WERI-Rb-1 (cell line): ENCODE measurements at regions not wholly inside any gene's neighbourhood (a gene's known extent, or its start where the extent isn't known, plus 50 kb on each side); places are given as distances from the start of the nearest gene placed in this dataset.

Experiments
- DNase-seq: peaks from one replicate; pipeline ENCODE4 v3.0.0-alpha.2; 2020
- H3K27ac ChIP-seq: fragments of 250-450 bp; sonication (Bioruptor Pico); 2 replicates; pipeline ENCODE4 v1.5.1; 2020; ENCODE audit warnings: mild to moderate bottlenecking, moderate library complexity
- H3K27me3 ChIP-seq: fragments of 250-450 bp; sonication (Bioruptor Pico); 2 replicates; pipeline ENCODE4 v1.5.1; 2021; ENCODE audit warnings: mild to moderate bottlenecking, low read depth, moderate library complexity; ENCODE audit not compliant: insufficient read depth, severe bottlenecking
- H3K36me3 ChIP-seq: fragments of 250-450 bp; sonication (Bioruptor Pico); 2 replicates; pipeline ENCODE4 v1.5.1; 2020; ENCODE audit warnings: mild to moderate bottlenecking, moderate library complexity
- H3K4me3 ChIP-seq: 2 replicates; pipeline ENCODE4 v1.5.1; 2011; ENCODE audit warnings: low read depth, mild to moderate bottlenecking, control low read depth, low read length
- H3K9me3 ChIP-seq: fragments of 250-450 bp; sonication (Bioruptor Pico); 2 replicates; pipeline ENCODE4 v1.5.1; 2021; ENCODE audit warnings: mild to moderate bottlenecking, moderate library complexity; ENCODE audit not compliant: severe bottlenecking
- CTCF ChIP-seq: IDR thresholded peaks from 2 replicates; pipeline ENCODE4 v1.5.1; 2011; ENCODE audit warnings: low read depth, mild to moderate bottlenecking, control low read depth, inconsistent platforms, low read length

GRCh38 chr2:118470297-118470696 is 377.2 kb downstream of the EN1 start:
- DNase-seq = no peak
- TF ChIP-seq CTCF = no peak
- no peak overlapping the region for H3K27ac ChIP-seq
- H3K4me3 ChIP-seq = no peak overlapping the region
- peaks cover 76% of the 10 kb centered on the region for H3K27me3 ChIP-seq
- no peaks in the 10 kb centered on the region for H3K36me3 ChIP-seq
- H3K9me3 ChIP-seq = no peaks in the 10 kb centered on the region

- Histone ChIP-seq H3K36me3 (no peaks in the 10 kb centered on the region), H3K27ac (no peak overlapping the region), H3K9me3 (no peaks in the 10 kb centered on the region), H3K4me3 (no peak overlapping the region), H3K27me3 (peaks cover 81% of the 10 kb centered on the region)
- DNase-seq = no peak
- no peak for TF ChIP-seq CTCF
These were observed 378.3 kb downstream of the EN1 start for GRCh38 chr2:118469103-118469502.

GRCh38 chr2:118464546-118465265 is 376.4 kb downstream of the INSIG2 start:
- no peak for TF ChIP-seq CTCF
- no peak overlapping the region for H3K27ac ChIP-seq
- no peaks in the 10 kb centered on the region for H3K36me3 ChIP-seq

DNA sequence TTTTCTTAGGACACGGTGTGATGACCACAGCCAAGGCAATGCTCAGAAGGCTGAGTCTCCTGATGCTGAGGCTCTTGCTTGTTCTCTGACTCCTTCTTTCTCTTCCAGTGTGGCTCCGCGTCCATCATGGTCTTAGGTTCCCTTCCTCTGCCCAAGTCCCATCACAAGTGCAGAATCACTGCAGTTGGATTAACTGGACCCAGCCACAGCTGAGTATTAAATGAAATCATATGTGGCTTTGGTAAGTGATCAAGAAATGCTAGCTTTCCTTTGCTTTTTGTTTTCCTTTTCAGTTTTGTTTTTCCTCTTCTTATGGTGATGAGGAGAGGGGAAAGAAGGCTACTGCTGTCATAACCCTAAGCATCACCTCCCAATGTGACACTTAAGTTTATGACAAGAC is 375.8 kb downstream of the INSIG2 start:
- Histone ChIP-seq H3K4me3 (no peak overlapping the region), H3K27ac (no peak overlapping the region), H3K9me3 (no peaks in the 10 kb centered on the region), H3K36me3 (no peaks in the 10 kb centered on the region), H3K27me3 (peaks cover 59% of the 10 kb centered on the region)
- no peak for TF ChIP-seq CTCF
- no peak for DNase-seq

More at GRCh38 chr2:118464546-118465265, 376.4 kb downstream of the INSIG2 start:
- DNase-seq = no peak
- Histone ChIP-seq H3K27me3 (peaks cover 61% of the 10 kb centered on the region), H3K4me3 (no peak overlapping the region), H3K9me3 (no peaks in the 10 kb centered on the region)

GRCh38 chr2:118460425-118460824 is 372.2 kb downstream of the INSIG2 start:
- no peak for DNase-seq
- no peaks in the 10 kb centered on the region for H3K9me3 ChIP-seq
- H3K27me3 ChIP-seq = peaks cover 49% of the 10 kb centered on the region
- H3K4me3 ChIP-seq = no peak overlapping the region
- TF ChIP-seq CTCF = no peak
- no peak overlapping the region for H3K27ac ChIP-seq
- H3K36me3 ChIP-seq = no peaks in the 10 kb centered on the region

GRCh38 chr2:118459426-118459825 is 371.2 kb downstream of the INSIG2 start:
- TF ChIP-seq CTCF = no peak
- H3K4me3 ChIP-seq = no peak overlapping the region
- H3K27me3 ChIP-seq = peaks cover 47% of the 10 kb centered on the region
- H3K27ac ChIP-seq = no peak overlapping the region
- DNase-seq = no peak
- H3K9me3 ChIP-seq = no peaks in the 10 kb centered on the region
- H3K36me3 ChIP-seq = no peaks in the 10 kb centered on the region
